Activated CD4-positive, alpha-beta T cell treated with anti-CD3 and anti-CD28 coated beads, Interleukin-2, amount 50 U/mL, for 16 hours (primary cell): ENCODE measurements at regions not wholly inside any gene's neighbourhood (a gene's known extent, or its start where the extent isn't known, plus 50 kb on each side); places are given as distances from the start of the nearest gene placed in this dataset.
"Not testable (repeated sequence)": the region's sequence is repeated elsewhere in the genome, so short reads cannot be mapped to it uniquely, and the experiment has no call there.

Experiments used
- DNase-seq: peaks from one replicate; pipeline ENCODE4 v3.0.0-alpha.2; 2020

DNA sequence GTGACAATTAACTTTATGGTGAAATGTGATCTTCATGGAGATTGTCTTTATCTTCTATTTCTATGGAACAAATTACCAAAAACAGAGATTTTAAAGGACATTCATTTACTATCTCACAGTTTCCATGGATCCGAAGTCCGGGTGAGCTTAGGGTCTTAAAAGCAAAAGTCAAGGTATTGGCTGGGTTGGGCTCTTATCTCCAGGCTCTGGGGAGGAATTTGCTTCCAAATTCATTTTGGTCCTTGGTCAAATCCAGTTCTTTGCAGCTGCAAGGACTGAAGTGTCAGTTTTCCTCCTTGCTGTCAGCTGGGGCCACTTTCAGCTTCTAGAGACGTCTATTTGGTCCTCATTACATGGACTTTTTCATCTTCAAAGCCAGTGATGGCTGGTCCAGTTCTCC, 395.8 kb upstream of the MAF start:
- no peak for DNase-seq

DNA sequence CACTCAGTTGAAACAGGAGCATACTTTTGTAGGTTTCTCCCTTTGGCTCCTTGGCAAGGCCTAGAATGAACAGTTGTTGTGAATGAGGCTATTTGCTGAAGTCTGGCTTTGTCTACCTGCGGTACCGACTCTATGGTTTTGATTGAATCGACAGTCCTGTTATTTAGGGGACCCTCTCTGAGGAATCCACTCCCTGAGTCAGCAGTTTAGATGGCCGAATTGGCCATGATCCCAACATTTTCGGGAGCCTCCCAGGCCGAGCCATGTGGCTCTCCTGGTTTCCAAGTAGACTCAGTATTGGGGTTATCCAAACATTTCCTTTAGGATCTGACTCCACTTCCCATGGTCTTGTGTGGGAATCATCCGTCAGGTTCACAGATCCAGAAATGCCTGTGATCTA, 394.8 kb upstream of the MAF start:
- DNase-seq, result no peak

DNA sequence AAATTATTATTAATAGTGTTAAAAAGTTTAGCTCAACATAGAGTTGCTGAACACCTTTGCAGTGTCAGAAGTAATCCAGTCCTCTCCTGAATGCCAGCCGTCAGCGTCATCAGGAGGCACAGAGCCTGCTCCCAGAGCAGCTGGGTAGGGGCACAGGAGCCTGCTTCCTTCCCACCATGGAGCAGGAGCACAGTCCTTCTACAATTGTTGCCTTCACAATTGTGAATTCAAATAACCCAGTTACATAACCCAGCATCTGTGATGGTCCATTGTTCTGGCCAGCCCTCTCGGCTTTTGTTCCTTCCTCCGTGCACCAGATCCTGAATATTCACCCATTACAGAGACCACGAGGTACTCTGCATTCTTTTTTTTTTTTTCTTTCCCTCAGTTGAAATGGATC, 393.9 kb upstream of the MAF start:
- DNase-seq, result no peak

DNA sequence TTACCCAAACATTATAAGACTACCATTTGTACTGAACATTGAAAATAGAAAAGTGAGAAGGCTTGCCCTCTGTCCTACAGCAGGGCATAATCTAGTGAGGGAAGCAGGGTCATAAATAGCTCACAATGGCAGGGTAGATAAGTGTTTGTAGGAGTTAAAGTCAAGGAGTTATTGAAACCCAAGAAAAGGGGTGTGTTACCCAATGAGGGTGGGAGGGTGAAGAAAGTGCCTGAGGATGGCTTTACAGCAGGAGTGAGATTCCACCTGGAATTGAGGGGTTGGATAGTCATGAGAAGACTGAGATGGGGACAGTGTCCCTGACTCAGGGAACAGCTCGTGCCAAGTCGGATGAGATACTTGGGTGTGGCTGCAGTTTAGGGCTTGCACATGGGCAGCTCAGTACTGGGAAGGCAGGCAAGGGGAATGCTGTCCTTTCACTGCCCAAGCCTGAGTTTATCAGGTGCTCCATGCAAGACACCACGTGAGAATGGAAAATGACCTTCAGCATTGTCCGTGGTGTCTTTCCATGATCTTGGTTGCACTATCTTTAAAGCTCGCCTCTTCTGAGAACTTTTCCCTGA, 393.2 kb upstream of the MAF start:
- DNase-seq, result no peak

DNA sequence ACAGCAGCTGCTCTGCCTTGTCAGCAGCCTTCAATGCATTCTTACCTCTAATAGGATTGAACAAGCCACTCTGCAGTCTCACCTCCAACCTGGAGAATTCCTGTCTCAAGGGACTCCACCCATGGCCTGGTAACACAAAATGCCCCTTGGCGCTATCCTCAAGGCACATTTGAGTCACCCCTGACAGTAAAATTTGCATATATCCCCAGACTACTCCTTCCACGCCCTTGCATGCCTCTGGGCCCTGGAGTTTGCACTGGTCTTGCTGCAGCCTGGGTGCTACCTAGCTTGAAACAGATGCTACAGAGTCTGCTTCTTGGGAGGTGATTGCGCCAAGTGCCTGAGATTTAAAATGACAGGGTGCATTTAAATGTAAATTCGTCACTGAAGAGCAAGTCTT, 391.4 kb upstream of the MAF start:
- no peak for DNase-seq

DNA sequence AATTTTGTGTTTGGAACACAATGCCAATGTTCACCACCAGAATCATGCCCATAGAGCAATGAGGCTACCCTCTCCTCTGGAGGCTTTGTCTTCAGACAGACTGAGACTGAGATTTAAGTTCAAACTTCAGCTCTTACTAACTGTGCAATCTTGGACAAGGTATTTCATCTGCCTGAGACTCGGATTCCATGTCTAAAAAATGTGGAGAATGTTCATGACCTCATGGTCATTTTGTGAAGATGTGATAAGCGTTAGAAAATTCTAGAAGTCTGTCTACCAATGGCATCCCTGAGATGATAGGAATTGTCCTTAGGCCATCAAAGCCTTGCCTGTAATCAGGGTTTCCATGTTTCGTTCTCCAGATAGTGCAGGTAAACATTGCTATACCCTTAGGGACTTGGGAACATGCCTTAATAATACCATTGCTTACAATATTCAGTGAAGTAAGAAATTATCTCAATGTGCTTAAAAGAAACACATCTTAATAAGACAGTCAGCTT, 388.2 kb upstream of the MAF start:
- no peak for DNase-seq

DNA sequence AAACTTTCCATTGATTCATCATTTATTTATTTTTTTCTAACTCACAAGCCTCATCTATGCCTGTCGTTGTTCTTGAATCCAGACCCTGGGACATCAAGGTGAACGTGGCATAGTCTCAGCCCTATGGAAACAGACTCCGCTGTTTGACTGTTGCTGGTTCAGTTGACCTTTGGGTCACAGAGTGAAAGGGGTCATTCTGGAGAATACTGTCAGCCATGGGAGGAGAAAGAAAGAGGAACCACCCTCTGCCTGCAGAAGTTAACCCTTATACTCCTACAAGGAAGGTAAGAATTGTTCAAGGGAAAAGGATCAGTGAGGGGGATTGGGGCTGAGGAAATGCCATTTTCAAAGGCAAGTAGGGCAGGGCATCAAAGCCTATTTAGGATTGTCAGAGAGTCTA, 387.6 kb upstream of the MAF start:
- no peak for DNase-seq

DNA sequence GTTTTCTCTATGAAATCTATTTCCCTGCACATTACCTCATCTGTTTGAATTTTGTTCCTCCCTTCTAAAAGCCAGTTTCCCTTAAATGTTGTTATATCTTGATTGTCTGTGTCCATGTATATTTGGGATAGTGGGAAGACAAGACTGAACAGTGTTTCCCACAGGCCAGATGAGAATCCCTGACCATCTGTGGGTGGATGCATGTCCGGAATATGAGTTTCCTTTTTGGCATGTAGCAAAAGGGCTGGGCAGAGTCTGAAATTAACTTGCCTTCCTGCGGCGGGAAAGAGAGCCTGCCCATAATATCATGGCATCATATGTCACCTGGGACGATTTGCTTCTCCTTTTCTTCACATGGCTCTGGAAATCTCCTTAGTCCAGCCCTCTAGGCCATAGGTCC, 385.8 kb upstream of the MAF start:
- DNase-seq, result no peak

DNA sequence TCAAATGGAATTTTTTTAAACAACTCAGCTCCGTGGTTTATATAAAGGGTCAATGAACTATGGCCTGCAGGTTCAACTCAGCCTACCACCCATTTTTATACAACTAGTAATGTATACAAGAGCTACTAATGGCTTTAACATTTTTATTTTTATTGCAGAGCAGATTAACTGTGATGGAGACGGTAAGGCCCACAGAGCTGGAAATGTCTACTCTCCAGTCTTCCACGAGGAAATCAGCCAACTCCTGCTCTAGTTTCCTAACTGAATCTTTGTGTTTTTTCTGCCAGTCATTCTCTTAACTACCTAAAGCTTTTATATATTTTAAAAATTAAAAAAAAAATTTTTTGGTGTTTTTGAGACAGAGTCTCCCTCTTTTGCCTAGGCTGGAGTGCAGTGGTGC, 385.1 kb upstream of the MAF start:
- DNase-seq, result no peak

DNA sequence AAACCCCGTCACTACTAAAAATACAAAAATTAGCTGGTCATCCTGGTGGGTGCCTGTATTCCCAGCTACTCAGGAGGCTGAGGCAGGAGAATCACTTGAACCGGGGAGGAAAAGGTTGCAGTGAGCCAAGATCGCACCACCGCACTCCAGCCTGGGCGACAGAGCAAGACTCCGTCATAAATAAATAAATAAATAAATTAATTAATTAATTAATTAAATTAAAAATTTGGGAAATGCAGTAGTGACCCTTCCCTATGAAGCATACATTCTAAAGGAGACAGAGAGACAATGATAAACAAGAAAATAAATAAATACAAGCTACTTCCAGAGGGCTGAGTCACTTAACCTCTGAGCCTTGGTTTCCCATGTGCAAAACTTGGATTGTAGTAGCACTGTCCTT, 383.6 kb upstream of the MAF start:
- DNase-seq, result not testable (repeated sequence)

DNA sequence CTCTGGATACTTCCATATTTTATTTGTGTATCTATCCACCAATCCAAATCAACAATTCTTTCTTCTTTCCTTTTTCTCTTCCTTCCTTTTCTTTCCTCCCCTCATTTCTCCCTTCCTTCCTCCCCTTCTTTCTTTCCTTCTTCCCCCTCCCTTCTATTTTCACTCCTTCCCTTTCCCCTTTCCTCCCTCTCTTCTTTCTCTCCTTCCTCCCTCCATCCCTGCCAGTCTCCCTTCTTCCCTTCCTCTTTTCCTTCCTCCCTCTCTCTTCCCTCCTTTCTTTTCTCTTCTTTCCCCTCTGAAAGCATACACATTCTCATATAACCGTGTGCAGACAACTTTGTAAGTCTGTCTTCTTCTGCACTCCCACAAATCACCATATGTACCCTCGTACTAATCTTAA, 382.3 kb upstream of the MAF start:
- DNase-seq, result no peak

DNA sequence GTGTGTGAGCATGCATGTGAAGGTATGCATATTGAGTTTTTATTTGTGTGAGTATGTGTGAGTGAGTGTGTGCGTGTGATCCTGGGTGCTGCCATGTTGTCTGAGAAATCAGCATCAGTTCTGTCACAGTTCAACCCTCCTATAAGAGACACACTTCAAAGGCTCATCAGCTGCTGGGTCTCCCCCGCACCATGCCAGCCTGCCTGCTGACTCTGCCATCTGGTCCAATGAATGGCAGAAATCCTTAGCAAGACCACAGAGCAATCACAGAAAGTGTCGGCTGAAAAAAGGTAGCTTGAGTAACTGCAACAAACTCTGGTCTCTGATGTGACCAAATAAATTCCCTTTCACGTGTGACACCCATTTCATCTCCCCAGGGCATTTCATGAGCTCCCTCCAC, 381.8 kb upstream of the MAF start:
- DNase-seq, result no peak

DNA sequence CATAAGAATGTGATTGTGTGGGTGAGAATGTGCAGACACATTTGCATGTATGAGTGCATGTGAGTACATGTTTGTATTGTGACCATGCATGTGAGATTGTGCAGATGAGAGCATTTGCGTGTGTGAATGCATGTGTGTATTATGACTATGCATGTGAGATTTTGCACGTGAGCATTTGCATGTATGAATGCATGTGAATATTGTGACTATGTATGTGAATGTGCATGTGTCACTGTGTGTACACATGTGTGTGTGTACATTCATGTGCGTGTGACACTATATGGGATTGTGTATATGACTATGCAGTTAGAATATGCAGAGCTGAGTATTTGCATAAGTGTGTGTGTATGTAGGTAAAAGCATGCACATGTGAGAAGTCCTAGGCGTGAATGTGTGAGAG, 381.3 kb upstream of the MAF start:
- DNase-seq, result no peak

DNA sequence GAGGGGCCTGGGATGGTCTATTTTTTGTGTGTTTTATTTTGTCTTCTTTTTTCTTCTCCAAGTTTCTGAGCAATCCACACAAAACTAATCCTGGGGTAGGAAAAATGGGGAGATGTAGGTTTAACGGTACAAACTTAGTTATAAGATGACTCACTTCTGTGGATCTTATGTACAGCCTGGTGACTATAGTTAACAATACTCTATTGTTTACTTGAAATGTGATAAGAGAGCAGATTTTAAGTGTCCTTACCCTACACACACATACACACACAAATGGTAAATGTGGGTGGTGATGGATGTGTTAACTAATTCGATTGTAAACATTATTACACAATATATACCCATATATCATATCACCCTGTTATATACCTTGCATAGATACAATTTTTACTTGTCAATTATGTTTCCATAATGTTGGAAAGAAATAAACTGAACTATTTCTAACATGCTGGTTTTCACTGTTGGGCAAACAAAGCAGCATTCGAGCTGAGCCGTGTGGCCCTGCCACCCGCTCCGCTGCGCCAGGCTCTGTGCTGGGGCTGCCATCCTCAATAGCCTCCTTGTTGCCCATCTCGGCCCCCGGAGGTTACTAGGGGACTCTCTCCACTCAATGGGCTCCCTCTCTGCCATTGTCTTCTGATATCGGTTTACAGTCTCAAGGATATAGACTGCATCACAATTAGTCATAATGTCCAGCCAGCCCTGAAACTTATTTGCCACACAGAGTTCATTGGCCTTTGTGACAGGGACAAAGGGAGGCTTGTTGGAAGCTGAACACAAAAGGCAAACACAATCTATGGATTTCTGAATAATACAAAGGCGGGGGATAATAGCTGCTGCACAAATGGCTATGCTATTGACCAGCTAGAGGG, 380.3 kb upstream of the MAF start:
- no peak for DNase-seq

DNA sequence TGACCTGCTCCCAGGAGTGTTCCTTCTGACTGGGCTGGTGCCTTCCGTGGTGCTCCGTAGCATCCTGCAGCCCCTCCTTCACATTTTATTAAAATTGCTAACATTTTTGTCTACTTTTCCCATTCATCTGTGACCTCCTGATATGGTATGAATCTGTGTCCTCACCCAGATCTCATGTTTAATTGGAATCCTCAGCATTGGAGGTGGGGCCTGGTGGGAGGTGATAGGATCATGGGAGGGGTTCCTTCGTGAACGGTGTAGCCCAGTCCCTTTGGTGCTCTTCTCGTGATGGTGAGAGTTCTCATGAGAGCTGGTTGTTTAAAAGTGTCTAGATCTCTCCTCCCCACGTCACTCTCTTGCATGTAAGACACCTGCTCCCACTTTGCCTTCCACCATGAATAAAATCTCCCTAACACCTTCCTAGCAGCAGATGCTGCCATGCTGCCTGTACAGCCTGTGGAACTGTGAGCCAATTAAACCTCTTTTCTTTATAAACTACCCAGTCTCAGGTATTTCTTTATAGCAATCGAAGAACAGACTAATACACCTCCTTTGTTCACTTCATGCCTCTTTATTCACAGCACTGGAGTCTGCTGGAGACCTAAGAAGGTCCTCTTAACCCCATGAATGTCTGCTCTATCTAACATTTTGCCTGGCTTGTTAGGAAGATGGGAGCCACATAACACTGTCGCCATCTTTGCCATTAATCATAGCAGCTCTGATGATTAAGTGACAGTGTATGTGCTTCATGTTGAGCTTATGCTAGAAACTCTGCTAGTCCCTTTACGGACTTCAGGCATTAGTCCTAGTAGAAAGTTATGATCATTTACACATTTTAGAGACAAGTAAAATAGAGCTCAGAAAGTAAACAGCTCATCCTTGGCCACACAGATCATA, 377.7 kb upstream of the MAF start:
- DNase-seq, result no peak

DNA sequence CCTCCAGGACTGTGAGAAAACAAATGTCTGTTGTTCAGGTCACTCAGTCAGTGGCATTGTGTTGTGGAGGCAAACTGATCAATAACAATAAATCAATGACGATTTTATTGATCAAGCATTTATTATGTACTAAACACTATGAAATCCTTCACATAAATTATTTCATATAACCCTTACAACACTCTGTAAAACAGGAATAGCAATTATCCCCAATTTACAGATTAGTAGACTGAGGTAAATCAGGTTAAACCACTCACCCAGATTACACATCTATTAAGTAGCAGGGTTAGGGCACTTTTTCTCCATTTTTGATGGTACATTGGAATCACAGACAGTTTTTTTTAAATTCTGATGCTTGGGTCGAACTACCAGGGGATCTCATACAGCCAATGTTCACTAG, 372.8 kb upstream of the MAF start:
- DNase-seq, result no peak

DNA sequence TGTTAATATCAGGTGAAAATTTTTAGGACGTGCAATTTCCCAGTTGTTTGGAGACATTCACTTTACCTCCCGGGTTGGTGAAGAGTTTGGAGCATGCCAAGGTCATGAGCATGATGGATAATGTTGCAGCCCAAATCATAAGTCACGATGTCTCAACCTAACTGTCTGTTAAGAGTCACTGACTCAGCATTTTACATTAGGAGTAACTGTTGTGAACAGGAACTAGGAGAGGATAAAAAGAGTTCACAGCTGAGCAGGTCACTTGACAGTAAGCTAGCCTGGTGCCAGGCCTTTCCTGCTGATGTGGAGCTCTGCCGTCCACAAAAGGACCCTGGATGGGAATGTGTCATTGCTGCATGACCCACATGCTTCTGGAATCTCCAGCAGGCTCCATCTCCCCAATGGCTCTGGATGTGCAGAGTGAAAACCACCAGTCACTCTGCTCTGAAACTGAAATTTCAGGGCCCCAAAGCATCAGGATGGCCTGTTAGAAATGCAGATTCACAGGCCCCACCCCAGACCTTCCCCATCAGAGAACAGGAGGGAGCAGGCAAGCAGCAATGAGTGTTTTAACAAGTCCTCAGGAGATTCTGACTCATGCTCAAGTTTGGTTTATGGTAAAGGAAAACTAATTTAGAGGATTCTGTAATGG, 371.6 kb upstream of the MAF start:
- DNase-seq, result no peak

DNA sequence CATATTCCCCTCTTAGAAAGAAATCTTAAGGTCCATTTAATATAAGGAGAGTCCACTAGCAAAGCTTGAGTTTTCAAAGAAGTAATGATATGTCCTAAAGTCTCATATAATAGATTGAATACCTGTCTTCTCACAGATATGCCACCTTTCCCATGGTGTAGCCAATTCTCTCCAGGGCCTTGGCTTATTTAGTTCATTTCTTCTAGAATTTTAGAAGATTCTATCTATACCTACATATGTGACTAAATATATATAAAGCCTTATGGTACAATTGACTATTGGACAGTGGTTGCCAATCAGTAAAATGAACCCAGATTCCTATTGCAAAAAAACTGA, 370.7 kb upstream of the MAF start:
- no peak for DNase-seq

DNA sequence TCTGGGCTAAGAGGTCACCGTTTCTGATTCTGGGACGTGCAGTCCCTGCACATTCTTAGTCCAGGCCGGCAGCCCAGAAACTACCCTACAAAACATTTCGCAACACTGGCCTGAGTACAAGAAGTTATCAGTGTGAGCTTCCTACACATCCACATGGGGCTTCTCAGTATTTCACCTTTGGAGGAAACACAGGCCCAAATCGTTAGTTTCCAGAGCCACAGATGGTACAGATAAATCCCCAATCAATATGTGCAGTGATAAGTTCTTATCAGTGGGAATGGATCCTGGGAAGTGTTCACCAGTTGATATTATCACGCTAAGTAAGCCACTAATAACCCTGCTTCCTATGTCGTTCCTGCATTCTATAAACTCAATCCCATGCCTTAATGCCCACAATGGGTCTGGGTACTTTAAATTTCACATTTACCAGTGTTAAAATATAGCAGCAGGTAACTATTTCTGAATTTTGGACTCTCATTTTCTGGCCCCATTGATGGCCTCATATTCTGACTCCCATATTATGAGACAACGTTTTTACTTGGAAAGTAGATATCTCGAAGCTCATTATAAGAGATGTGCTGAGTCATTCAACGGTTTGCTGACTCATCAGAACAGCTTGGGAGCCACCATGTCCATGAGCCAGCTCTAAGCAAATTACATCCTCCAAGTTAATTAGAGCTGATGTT, 370.2 kb upstream of the MAF start:
- DNase-seq, result no peak

DNA sequence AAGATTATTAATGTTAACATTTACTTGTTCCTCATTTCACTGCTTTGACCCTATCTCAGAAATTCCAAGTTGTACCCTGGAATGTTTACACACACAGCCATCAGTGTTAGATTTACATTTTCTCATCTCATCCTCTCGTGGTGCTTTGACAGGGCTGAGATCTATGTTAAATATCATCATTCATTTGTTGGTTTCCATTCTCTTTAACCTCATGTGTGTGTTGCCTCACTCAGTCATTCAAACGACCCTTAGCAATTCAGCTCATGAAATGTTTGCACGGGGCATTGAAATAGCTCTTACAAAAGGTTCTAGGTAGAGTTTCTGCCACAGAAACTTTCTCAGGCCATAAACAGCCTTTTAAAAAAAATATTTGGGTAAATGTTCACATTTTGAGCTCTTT, 369.6 kb upstream of the MAF start:
- DNase-seq, result no peak

DNA sequence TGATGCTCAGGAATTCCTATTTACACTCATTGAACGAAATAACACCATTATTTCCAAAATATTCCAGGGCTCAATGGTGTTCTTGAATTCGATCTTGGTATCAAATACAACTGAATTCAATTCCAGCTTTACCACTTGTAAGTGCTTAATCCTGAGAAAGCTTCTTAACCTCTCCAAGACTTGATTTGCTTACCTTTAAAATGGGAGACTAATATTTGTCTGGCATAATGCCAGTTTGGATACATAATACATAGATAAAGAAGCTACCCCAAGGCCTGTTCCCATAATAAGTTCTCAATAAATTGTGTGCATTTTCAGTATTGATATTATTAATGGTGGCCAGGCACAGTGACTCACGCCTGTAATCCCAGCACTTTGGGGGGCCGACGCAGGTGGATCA, 368.9 kb upstream of the MAF start:
- no peak for DNase-seq

DNA sequence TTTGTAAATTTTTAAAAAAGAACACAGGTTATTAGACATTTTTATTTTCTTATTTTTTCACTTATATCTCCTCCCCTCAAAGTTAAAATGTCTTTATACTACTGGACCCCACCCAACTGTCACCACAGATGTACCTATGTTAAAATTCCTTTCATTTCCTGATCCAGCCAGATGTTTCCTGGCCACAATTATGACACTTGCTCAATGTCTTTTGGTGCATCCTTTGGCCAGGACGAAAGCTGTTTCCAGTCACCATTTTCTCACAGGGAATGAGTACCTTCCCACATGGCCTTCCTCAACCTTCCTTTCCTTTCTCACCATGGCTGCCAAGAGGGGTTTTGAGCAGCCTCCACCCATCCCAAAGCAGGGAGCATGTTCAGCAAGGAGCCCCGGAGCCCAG, 365.7 kb upstream of the MAF start:
- DNase-seq, result no peak

DNA sequence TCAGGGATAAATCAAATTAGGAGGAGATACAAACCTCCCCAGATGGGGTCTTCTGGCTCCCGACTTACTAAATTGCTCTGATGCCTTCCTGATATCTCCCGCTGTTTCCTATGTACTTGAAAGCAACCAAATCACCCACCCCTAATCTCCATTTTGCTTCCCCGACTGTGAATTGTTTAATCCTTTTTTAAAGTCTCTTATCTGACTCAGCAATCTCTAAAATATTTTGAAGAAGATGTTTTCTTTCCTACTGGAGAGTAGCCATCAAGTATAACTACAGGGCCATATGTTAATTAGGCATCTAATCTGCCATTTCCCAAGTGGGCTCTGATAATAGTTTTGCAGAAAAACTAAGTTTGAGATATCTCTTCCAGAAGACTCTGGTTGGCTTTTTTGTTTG, 365.2 kb upstream of the MAF start:
- DNase-seq, result no peak
